Smooth muscle cell (in vitro differentiated cells): ENCODE measurements at regions not wholly inside any gene's neighbourhood (a gene's known extent, or its start where the extent isn't known, plus 50 kb on each side); places are given as distances from the start of the nearest gene placed in this dataset.
"Not testable (repeated sequence)": the region's sequence is repeated elsewhere in the genome, so short reads cannot be mapped to it uniquely, and the experiment has no call there.

Experiments
- DNase-seq: peaks from one replicate; lab custom pipeline; 2025; ENCODE audit not compliant: unreplicated experiment; lab: John Stamatoyannopoulos, UW
- H2AFZ ChIP-seq: fragments of 200-600 bp; sonication (generic); 2 replicates; pipeline ENCODE4 v1.6.0; 2016; ENCODE audit warnings: antibody characterized with exemption, low read depth, mild to moderate bottlenecking
- H3F3A ChIP-seq: fragments of 200-600 bp; sonication (generic); 2 replicates; pipeline ENCODE4 v1.6.0; 2017; ENCODE audit warnings: antibody characterized with exemption, low read depth
- H3K27ac ChIP-seq: fragments of 200-600 bp; sonication (generic); 2 replicates; pipeline ENCODE4 v1.5.1; 2016; ENCODE audit warnings: low read depth, mild to moderate bottlenecking
- H3K27me3 ChIP-seq: fragments of 200-600 bp; sonication (generic); 2 replicates; pipeline ENCODE4 v1.6.1; 2016; ENCODE audit warnings: low read depth, mild to moderate bottlenecking
- H3K36me3 ChIP-seq: fragments of 200-600 bp; sonication (generic); 2 replicates; pipeline ENCODE4 v1.5.1; 2016; ENCODE audit warnings: low read depth
- H3K4me1 ChIP-seq: fragments of 200-600 bp; sonication (generic); 2 replicates; pipeline ENCODE4 v1.5.1; 2016; ENCODE audit warnings: low read depth
- H3K4me2 ChIP-seq: fragments of 200-600 bp; sonication (generic); 2 replicates; pipeline ENCODE4 v1.6.0; 2016; ENCODE audit warnings: mild to moderate bottlenecking
- H3K4me3 ChIP-seq: fragments of 200-600 bp; sonication (generic); 2 replicates; pipeline ENCODE4 v1.5.1; 2016; ENCODE audit warnings: mild to moderate bottlenecking
- H3K79me2 ChIP-seq: fragments of 200-600 bp; sonication (generic); 2 replicates; pipeline ENCODE4 v1.6.0; 2016; ENCODE audit warnings: low read depth, mild to moderate bottlenecking
- H3K9ac ChIP-seq: fragments of 200-600 bp; sonication (generic); 2 replicates; pipeline ENCODE4 v1.6.0; 2016; ENCODE audit warnings: low read depth
- H3K9me3 ChIP-seq: fragments of 200-600 bp; sonication (generic); replicated peaks from 2 replicates; pipeline ENCODE4 v1.5.1; 2016; ENCODE audit warnings: low read depth
- H4K20me1 ChIP-seq: fragments of 200-600 bp; sonication (generic); 2 replicates; pipeline ENCODE4 v1.6.0; 2016; ENCODE audit warnings: low read depth
- CTCF ChIP-seq: fragments of 200-600 bp; sonication (generic); IDR thresholded peaks from 2 replicates; pipeline ENCODE4 v1.5.1; 2017; ENCODE audit warnings: borderline replicate concordance, mild to moderate bottlenecking, antibody characterized with exemption; ENCODE audit not compliant: insufficient read depth, poor library complexity, severe bottlenecking
- WGBS: methylation state at CpG from one replicate; pipeline ENCODE4 v1.1.7; 2016; ENCODE audit warnings: low lambda C conversion rate; 5-methylcytosine and 5-hydroxymethylcytosine counted together

GRCh38 chr4:104286867-104287266, 207.8 kb downstream of the CXXC4 start:
- TF ChIP-seq CTCF: no peak
- DNase-seq: no peak
- H4K20me1 ChIP-seq: no peaks in the 10 kb centered on the region
- H2AFZ ChIP-seq: no peak overlapping the region
- no peaks in the 10 kb centered on the region for H3K79me2 ChIP-seq
- no peak overlapping the region for H3K27ac ChIP-seq
- H3K4me3 ChIP-seq: no peak overlapping the region
- no peaks in the 10 kb centered on the region for H3K4me1 ChIP-seq
- no peak overlapping the region for H3K9ac ChIP-seq
- H3K27me3 ChIP-seq: no peaks in the 10 kb centered on the region
- no peaks in the 10 kb centered on the region for H3F3A ChIP-seq
- no peaks in the 10 kb centered on the region for H3K36me3 ChIP-seq
- H3K4me2 ChIP-seq: no peak overlapping the region
- H3K9me3 ChIP-seq: no peaks in the 10 kb centered on the region

- H3K79me2 ChIP-seq: no peaks in the 10 kb centered on the region
- no peak overlapping the region for H3K4me3 ChIP-seq
- no peaks in the 10 kb centered on the region for H3K36me3 ChIP-seq
- DNase-seq: no peak
- H3K27me3 ChIP-seq: no peaks in the 10 kb centered on the region
- no peak for TF ChIP-seq CTCF
- H3K9ac ChIP-seq: no peak overlapping the region
- H3K4me2 ChIP-seq: no peak overlapping the region
- H4K20me1 ChIP-seq: no peaks in the 10 kb centered on the region
- no peaks in the 10 kb centered on the region for H3F3A ChIP-seq
- no peaks in the 10 kb centered on the region for H3K9me3 ChIP-seq
- no peaks in the 10 kb centered on the region for H3K4me1 ChIP-seq
- no peak overlapping the region for H3K27ac ChIP-seq
- H2AFZ ChIP-seq: no peak overlapping the region
Observed at GRCh38 chr4:104283303-104283702, 211.4 kb downstream of the CXXC4 start.

- Histone ChIP-seq H3K9ac (no peak overlapping the region), H3K79me2 (no peaks in the 10 kb centered on the region), H3K4me3 (no peak overlapping the region), H3K9me3 (no peaks in the 10 kb centered on the region), H3K4me1 (no peaks in the 10 kb centered on the region), H4K20me1 (no peaks in the 10 kb centered on the region), H2AFZ (no peak overlapping the region), H3F3A (no peaks in the 10 kb centered on the region), H3K4me2 (no peak overlapping the region), H3K27ac (no peak overlapping the region), H3K36me3 (no peaks in the 10 kb centered on the region), H3K27me3 (no peaks in the 10 kb centered on the region)
- 81% methylated on average over 5 of the region's 5 CpGs for WGBS
- no peak for TF ChIP-seq CTCF
- DNase-seq: no peak
Observed at GRCh38 chr4:104279744-104280143, 214.9 kb downstream of the CXXC4 start.

- Histone ChIP-seq H3K27me3 (no peaks in the 10 kb centered on the region), H3F3A (no peaks in the 10 kb centered on the region), H3K4me3 (no peak overlapping the region), H3K4me1 (no peaks in the 10 kb centered on the region), H4K20me1 (no peaks in the 10 kb centered on the region), H3K36me3 (no peaks in the 10 kb centered on the region), H2AFZ (no peak overlapping the region), H3K79me2 (no peaks in the 10 kb centered on the region), H3K9me3 (no peaks in the 10 kb centered on the region), H3K9ac (no peak overlapping the region), H3K27ac (no peak overlapping the region), H3K4me2 (no peak overlapping the region)
- no peak for TF ChIP-seq CTCF
- DNase-seq: no peak
- 81% methylated on average over 2 of the region's 2 CpGs for WGBS
Observed at GRCh38 chr4:104272966-104273365, 221.7 kb downstream of the CXXC4 start.

GRCh38 chr4:104269603-104270002, 225.1 kb downstream of the CXXC4 start:
- H3F3A ChIP-seq, H4K20me1 ChIP-seq, H3K79me2 ChIP-seq, H3K9me3 ChIP-seq, H3K9ac ChIP-seq, H3K27me3 ChIP-seq, H3K36me3 ChIP-seq, H3K4me2 ChIP-seq, H3K4me3 ChIP-seq, H3K4me1 ChIP-seq, DNase-seq, H2AFZ ChIP-seq, H3K27ac ChIP-seq: not testable (repeated sequence)
- 81% methylated on average over 4 of the region's 5 CpGs for WGBS
